Loucy (cell line): ENCODE measurements at regions not wholly inside any gene's neighbourhood (a gene's known extent, or its start where the extent isn't known, plus 50 kb on each side); places are given as distances from the start of the nearest gene placed in this dataset.

ENCODE experiments used
- H2AFZ ChIP-seq: fragments of 200-600 bp; sonication (generic); 2 replicates; pipeline ENCODE4 v1.6.0; 2016; ENCODE audit warnings: antibody characterized with exemption, mild to moderate bottlenecking, low read length, moderate library complexity
- H3F3A ChIP-seq: fragments of 200-600 bp; 2 replicates; pipeline ENCODE4 v1.6.0; 2016; ENCODE audit warnings: antibody characterized with exemption, low read depth, mild to moderate bottlenecking
- H3K27me3 ChIP-seq: fragments of 200-600 bp; sonication (generic); 2 replicates; pipeline ENCODE4 v1.6.1; 2014; ENCODE audit warnings: low read length, mild to moderate bottlenecking; ENCODE audit not compliant: insufficient read depth, poor library complexity, severe bottlenecking
- H3K36me3 ChIP-seq: fragments of 200-600 bp; sonication (generic); 2 replicates; pipeline ENCODE4 v1.6.1; 2016; ENCODE audit warnings: low read length; ENCODE audit not compliant: insufficient read depth
- H3K4me1 ChIP-seq: fragments of 200-600 bp; sonication (generic); 2 replicates; pipeline ENCODE4 v1.5.1; 2014; ENCODE audit warnings: low read length, mild to moderate bottlenecking; ENCODE audit not compliant: insufficient read depth, poor library complexity, severe bottlenecking
- H3K4me2 ChIP-seq: fragments of 200-600 bp; sonication (generic); 2 replicates; pipeline ENCODE4 v1.6.0; 2014; ENCODE audit warnings: antibody characterized with exemption, low read length, low read depth, mild to moderate bottlenecking; ENCODE audit not compliant: poor library complexity, severe bottlenecking
- H3K4me3 ChIP-seq: fragments of 200-600 bp; sonication (generic); 2 replicates; pipeline ENCODE4 v1.5.1; 2014; ENCODE audit warnings: low read length, mild to moderate bottlenecking, mixed read lengths; ENCODE audit not compliant: poor library complexity, severe bottlenecking
- H3K79me2 ChIP-seq: fragments of 200-600 bp; sonication (generic); 2 replicates; pipeline ENCODE4 v1.6.1; 2014; ENCODE audit warnings: low read length; ENCODE audit not compliant: insufficient read depth
- H3K9ac ChIP-seq: fragments of 200-600 bp; sonication (generic); 2 replicates; pipeline ENCODE4 v1.6.0; 2014; ENCODE audit warnings: mild to moderate bottlenecking, low read depth, low read length, moderate library complexity; ENCODE audit not compliant: poor library complexity, severe bottlenecking
- H3K9me2 ChIP-seq: fragments of 200-600 bp; sonication (generic); replicated peaks from 2 replicates; pipeline ENCODE4 v1.6.1; 2016; ENCODE audit warnings: low read depth, low read length, mixed read lengths
- H3K9me3 ChIP-seq: fragments of 200-600 bp; sonication (generic); 2 replicates; pipeline ENCODE4 v1.6.1; 2014; ENCODE audit warnings: mild to moderate bottlenecking, antibody characterized with exemption, low read length, low read depth; ENCODE audit not compliant: insufficient read depth
- H4K20me1 ChIP-seq: fragments of 200-600 bp; sonication (generic); 2 replicates; pipeline ENCODE4 v1.6.0; 2014; ENCODE audit warnings: antibody characterized with exemption, low read length, mild to moderate bottlenecking; ENCODE audit not compliant: insufficient read depth, poor library complexity, severe bottlenecking
- EZH2phosphoT487 ChIP-seq: fragments of 200-600 bp; IDR thresholded peaks from 2 replicates; pipeline ENCODE4 v1.6.1; 2018; ENCODE audit warnings: antibody characterized with exemption, mild to moderate bottlenecking, moderate library complexity, borderline replicate concordance
- TF ChIP-seq, protein P1 (sequence below): fragments of 200-600 bp; sonication (generic); conservative IDR thresholded peaks from 2 replicates; pipeline ENCODE4 v1.5.1; 2014; ENCODE audit warnings: mild to moderate bottlenecking, antibody characterized with exemption, low read length

DNA sequence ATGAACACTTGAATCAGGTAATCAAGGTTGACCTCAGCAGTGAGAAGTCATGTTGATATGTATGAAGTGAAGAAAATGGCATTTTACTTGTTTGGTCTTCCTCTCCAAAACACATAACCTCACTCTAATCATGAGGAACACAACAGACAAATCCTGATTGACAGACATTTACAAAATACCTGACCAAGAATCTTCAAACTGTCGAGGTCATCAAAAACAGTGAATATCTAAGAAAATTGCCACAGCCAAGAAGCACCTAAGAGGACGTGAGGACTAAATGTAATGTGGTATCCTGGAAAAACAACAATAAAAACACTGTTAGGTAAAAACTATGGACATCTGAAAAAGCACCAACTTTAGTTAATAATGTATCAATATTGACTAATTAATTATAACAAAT, 129.5 kb upstream of the MAGEB18 start:
- no peaks in the 10 kb centered on the region for H4K20me1 ChIP-seq
- no peak overlapping the region for H3K4me2 ChIP-seq
- no peaks in the 10 kb centered on the region for H3K9me2 ChIP-seq
- H3K4me1 ChIP-seq, result no peaks in the 10 kb centered on the region
- no peak overlapping the region for H3K9ac ChIP-seq
- H3K36me3 ChIP-seq, result no peaks in the 10 kb centered on the region
- TF ChIP-seq, protein P1, sequence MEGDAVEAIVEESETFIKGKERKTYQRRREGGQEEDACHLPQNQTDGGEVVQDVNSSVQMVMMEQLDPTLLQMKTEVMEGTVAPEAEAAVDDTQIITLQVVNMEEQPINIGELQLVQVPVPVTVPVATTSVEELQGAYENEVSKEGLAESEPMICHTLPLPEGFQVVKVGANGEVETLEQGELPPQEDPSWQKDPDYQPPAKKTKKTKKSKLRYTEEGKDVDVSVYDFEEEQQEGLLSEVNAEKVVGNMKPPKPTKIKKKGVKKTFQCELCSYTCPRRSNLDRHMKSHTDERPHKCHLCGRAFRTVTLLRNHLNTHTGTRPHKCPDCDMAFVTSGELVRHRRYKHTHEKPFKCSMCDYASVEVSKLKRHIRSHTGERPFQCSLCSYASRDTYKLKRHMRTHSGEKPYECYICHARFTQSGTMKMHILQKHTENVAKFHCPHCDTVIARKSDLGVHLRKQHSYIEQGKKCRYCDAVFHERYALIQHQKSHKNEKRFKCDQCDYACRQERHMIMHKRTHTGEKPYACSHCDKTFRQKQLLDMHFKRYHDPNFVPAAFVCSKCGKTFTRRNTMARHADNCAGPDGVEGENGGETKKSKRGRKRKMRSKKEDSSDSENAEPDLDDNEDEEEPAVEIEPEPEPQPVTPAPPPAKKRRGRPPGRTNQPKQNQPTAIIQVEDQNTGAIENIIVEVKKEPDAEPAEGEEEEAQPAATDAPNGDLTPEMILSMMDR, result no peak
- TF ChIP-seq EZH2phosphoT487, result no peak
- no peaks in the 10 kb centered on the region for H3K79me2 ChIP-seq
- H2AFZ ChIP-seq, result no peak overlapping the region
- no peak overlapping the region for H3K4me3 ChIP-seq
- no peaks in the 10 kb centered on the region for H3K9me3 ChIP-seq
- H3F3A ChIP-seq, result no peaks in the 10 kb centered on the region
- no peaks in the 10 kb centered on the region for H3K27me3 ChIP-seq

DNA sequence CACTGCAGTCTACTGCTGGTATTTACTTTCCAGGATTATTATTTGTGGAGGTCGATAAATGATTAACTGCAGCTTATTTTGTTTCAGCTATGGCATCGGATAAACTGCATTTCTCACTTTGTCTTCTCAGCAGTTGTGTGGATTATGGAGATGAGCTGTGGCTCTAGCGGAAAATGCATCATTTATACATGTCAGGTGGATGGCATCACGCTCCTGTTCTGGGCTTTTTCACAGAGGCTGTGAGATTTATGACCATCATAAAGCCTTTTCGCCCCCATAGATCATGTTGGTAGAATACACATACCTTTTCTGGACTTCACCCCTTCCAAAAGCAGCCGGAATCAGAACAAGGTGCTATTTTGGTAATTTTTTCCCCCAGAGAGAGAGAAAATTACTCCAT, 118.8 kb upstream of the MAGEB18 start:
- no peaks in the 10 kb centered on the region for H3K36me3 ChIP-seq
- no peaks in the 10 kb centered on the region for H3K9me3 ChIP-seq
- no peaks in the 10 kb centered on the region for H3K4me1 ChIP-seq
- no peaks in the 10 kb centered on the region for H3K27me3 ChIP-seq
- no peak overlapping the region for H3K4me2 ChIP-seq
- H4K20me1 ChIP-seq, result no peaks in the 10 kb centered on the region
- no peak overlapping the region for H3K9ac ChIP-seq
- TF ChIP-seq, protein P1, result no peak
- no peak for TF ChIP-seq EZH2phosphoT487
- no peaks in the 10 kb centered on the region for H3K79me2 ChIP-seq
- H3K4me3 ChIP-seq, result no peak overlapping the region
- no peaks in the 10 kb centered on the region for H3K9me2 ChIP-seq
- H3F3A ChIP-seq, result no peaks in the 10 kb centered on the region
- H2AFZ ChIP-seq, result no peak overlapping the region

DNA sequence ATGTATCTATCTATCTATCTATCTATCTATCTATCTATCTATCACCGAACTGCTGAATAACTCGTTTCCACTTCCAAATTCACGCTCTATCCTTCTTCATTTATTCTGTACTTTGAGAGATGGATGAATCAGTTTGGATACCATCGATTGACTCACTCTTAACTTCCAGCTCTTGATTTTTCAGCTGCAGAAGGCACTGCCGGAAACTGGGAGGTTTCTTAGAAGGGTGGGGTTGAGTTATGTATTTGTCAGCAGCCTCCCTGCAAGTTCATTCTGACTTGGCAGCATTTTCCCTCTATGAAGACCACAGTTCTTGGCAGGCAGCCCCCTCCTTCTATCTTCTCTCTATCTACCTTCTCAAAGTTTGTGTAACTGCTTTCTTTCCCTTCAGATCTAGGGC, 112.0 kb upstream of the MAGEB18 start:
- Histone ChIP-seq H3K27me3 (no peaks in the 10 kb centered on the region), H3K4me2 (no peak overlapping the region), H3K9me2 (no peaks in the 10 kb centered on the region), H3K79me2 (no peaks in the 10 kb centered on the region), H3K4me3 (no peak overlapping the region), H3F3A (no peaks in the 10 kb centered on the region), H3K4me1 (no peaks in the 10 kb centered on the region), H3K9me3 (no peaks in the 10 kb centered on the region), H2AFZ (no peak overlapping the region), H4K20me1 (no peaks in the 10 kb centered on the region), H3K9ac (no peak overlapping the region), H3K36me3 (no peaks in the 10 kb centered on the region)
- TF ChIP-seq, protein P1, result no peak
- TF ChIP-seq EZH2phosphoT487, result no peak
